GM12872 (cell line): ENCODE measurements at regions not wholly inside any gene's neighbourhood (a gene's known extent, or its start where the extent isn't known, plus 50 kb on each side); places are given as distances from the start of the nearest gene placed in this dataset.

ENCODE experiments used
- TF ChIP-seq, protein P1 (sequence below): IDR thresholded peaks from 3 replicates; pipeline ENCODE4 v1.5.1; 2011; ENCODE audit warnings: low read depth, mild to moderate bottlenecking, low read length, moderate library complexity; ENCODE audit not compliant: insufficient read depth

DNA sequence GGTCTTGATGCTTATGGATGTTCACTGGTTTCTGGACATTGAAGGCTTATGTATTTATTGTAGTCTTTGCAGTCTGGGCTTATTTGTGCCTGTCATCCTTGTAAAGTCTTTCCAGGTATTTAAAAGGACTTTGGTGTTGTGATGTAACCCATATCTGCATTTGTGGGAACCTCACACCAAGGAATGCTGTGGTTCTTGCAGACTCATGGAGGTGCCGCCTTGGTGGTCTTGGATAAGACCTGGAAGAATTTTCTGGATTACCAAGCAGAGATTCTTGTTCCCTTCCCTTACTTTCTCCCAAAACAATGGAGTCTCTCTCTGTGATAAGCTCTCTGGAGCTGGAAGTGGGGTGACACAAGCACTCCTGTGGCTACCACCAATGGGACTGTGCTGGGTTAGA lies 363.5 kb upstream of the NECTIN3 start:
- TF ChIP-seq, protein P1, sequence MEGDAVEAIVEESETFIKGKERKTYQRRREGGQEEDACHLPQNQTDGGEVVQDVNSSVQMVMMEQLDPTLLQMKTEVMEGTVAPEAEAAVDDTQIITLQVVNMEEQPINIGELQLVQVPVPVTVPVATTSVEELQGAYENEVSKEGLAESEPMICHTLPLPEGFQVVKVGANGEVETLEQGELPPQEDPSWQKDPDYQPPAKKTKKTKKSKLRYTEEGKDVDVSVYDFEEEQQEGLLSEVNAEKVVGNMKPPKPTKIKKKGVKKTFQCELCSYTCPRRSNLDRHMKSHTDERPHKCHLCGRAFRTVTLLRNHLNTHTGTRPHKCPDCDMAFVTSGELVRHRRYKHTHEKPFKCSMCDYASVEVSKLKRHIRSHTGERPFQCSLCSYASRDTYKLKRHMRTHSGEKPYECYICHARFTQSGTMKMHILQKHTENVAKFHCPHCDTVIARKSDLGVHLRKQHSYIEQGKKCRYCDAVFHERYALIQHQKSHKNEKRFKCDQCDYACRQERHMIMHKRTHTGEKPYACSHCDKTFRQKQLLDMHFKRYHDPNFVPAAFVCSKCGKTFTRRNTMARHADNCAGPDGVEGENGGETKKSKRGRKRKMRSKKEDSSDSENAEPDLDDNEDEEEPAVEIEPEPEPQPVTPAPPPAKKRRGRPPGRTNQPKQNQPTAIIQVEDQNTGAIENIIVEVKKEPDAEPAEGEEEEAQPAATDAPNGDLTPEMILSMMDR, result no peak

DNA sequence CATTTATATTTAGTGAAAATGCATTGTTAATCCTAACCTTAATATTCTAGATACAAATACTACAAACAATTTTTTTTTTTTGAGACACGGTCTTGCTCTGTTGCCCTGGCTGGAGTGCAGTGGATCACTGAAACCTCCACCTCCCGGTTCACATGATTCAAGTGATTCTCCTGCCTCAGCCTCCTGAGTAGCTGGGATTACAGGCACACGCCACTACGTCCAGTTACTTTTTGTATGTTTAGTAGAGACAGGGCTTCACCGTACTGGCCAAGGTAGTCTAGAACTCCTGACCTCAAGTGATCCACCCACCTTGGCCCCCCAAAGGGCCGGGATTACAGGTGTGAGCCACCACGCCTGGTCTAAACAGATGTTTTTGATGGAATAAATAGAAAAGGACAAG lies 361.5 kb upstream of the NECTIN3 start:
- TF ChIP-seq, protein P1, result no peak

DNA sequence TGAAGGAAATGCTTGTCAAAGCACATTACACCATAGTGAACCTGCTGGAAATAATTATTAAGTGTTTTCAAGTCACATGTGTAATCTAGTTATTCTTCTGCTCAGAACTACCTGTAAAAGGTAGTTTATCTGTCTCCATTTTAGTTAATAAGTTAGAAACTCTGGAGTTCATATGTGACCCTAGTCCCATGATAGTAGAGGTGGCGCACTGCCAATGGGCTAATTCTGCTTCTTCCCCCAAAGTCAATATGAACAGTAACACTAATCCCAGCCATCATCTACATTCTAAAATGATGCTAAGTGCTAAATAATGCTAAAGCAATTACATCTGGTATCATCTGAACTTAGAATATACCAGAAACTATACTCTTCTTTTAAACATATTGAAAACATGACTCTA lies 361.0 kb upstream of the NECTIN3 start:
- TF ChIP-seq, protein P1, result no peak

DNA sequence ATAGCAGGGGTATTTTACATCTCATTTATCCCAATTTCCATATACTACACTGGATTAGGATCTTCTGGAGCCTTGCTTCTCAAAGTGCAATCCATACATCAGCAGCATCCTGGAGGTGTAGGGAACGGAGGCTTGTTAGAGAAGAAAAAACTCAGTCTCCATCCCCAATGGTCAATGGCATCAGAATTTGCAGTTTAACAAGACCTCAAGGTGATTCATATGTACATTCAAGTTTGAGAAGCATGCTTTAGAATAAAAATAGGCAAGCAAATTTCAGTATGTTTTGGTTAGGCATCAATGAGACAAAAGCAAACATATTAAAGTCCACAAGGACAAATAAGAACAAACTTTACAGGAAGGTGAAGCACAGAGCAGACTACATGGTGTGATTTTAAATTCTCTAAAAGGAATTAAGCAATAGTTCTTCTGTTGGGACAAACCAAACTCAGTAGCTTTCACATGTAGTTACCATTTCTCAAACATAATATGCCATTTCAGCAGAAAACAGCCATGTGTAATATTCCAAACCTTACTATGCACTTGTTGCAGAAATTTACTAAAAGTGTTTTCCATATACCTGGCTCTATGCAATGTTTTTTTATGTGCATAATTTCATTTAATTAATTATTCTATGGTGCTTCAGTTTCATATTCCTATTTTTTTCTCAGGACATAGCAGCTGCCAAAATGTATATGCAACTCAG lies 360.3 kb upstream of the NECTIN3 start:
- TF ChIP-seq, protein P1, result no peak

DNA sequence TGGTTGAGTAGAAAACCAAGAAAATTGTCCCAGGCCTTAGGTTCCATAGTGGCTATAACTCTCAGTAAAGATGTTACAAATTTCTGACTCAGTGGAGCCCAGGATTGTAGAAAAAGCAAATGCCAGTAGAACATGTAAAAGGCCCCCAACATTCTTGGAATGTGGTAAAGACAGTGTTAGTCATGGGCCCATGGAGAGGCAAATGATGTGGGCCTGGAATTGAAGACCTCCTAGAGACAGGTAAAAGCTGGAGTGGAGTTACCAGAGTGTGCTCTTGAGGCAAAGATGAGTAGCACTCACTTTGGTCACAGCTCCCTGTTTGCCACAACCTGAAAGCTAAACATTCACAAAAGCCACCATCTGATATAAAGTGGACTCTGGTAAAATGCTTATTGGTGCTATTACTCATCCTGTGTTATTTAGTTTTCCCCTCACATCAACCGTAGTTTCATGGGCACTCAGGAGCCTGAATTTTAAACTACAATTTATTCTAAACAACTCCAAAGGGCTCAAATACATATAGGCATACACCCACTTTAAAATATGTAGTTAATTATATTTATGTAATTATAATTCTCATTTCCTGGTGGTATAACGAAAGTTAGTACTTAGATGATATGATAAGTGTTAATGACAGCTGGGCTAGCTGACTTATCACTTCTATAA lies 359.6 kb upstream of the NECTIN3 start:
- TF ChIP-seq, protein P1, result no peak

DNA sequence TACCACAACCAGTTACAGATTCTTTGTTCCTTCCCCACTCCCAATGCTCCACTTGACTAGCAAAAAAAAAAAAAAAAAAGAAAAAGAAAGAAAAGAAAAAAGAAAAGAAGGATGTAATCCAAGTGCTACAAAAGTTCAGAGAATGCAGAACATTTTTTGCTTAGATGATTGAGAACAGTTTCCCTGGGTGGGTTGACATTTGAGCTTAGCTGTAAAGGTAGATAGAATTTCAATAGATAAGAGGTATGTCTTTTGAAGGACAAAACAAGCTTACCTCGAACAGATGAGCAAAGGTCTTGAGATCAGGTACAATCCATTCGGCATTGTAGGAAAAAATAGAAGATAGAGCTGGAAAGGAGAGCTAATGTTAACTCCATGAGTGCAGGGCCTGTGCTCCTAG lies 344.6 kb upstream of the NECTIN3 start:
- TF ChIP-seq, protein P1, result no peak

- TF ChIP-seq, protein P1, result no peak
These were observed 340.5 kb upstream of the NECTIN3 start for GRCh38 chr3:110731148-110731547.
